HCEC 1CT (cell line): ENCODE measurements at regions not wholly inside any gene's neighbourhood (a gene's known extent, or its start where the extent isn't known, plus 50 kb on each side); places are given as distances from the start of the nearest gene placed in this dataset.
"Not testable (repeated sequence)": the region's sequence is repeated elsewhere in the genome, so short reads cannot be mapped to it uniquely, and the experiment has no call there.

ENCODE experiments used
- DNase-seq: peaks from one replicate; pipeline ENCODE4 v3.0.0-alpha.2; 2017

DNA sequence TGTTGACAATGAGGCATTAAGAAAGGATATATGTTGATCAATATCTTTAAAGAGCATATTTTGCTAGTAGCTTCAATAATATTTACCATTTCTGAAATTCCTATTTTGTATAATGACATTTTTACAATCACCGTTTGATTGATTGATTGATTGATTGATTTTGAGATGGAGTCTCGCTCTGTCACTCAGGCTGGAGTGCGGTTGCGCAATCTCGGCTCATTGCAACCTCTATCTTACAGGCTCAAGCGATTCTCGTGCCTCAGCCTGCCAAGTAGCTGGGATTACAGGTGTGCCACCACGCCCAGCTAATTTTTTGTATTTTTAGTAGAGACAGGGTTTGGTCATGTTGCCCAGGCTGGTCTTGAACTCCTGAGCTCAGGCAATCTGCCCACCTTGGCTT lies 150.9 kb upstream of the TEX13D start:
- not testable (repeated sequence) for DNase-seq

DNA sequence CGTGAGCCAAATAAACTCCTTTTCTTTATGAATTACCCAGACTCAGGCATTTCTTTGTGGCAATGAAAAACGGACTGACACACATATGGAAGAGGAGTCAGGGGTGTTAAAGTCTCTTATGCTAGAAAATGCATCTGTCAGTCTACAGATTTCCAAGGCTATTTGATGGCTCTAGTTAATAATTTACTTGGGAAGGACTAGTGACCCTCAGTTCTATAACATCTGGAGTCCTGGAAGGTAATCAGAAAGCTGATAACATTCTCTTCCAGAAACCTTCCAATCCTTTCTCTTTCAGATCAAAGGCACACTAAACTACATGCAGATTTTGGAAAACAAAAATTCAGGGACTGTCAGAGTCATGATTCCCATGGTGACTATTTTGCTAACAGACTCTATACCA lies 142.0 kb upstream of the TEX13D start:
- no peak for DNase-seq

DNA sequence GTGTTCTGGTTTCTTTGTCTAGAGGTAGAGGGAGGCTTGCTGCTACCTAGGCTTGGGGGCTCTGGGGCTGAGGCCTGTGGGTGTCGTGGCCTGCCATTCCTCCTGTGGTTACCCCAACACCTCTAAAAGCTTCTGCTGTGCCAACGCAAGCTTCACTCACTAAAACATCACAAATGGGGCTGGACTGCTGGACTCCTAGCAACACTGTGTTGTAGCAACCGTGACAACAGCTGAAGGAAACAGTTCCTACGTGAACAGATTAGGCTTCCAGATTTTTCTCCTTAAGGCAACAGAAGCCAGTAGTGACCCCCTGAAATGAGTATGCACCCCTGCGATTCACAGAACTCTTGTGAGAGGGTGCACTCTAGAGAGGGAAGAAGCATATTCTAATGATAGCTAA lies 138.3 kb upstream of the TEX13D start:
- no peak for DNase-seq

DNA sequence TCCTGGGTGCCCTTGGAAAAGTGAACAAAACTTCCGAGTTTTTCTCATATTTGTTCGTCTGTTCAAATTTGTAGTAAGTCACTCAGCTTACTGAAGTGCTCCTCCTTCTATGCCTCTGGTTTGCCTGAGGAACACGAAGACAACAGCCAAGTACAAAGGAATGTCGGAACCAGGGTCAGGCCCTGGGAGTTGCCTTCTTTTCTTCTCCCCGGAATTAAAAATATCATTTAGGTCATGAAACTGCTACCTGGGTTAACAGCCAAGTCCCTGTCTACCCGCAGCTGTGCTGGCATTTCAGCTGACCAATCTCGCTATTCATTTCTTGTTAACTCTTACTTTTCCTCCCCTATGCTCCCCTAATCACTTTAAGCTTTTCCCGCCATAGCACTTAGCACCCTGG lies 137.6 kb upstream of the TEX13D start:
- no peak for DNase-seq

DNA sequence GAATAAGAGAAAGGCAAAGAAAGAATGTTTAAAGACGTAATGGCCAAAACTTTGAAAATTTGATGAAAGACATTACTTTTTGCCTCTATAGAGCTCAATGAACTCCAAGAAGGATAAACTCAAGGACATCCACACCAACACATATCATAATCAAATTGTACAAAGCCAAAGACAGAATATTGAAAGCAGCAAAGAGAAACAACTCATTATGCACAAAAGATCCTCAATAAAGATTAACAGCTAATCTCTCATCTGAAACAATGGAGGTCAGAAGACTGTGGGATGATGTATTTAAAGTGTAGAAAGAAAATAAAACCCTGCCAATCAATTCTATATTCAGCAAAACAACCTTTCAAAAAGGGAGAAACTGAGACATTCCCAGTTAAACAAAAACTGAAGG lies 129.1 kb upstream of the TEX13D start:
- no peak for DNase-seq

DNA sequence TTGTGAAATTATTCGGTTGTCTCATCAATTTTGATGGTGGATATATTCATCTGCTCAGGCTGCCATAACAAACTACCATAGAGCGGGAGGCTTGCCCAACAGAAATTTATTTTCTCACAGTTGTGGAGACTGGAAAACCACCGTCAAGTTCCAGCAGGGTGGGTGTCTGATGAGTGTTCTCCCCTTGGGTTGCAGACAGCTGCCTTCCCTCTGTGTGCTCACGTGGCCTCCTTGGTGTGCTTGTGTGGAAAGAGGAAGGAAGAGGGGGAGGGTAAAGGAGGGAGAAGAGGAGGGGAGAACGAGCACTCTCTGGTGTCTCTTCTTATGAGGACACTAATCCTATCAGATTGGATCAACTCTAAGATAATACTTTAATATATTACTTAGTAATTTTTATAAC lies 123.8 kb upstream of the TEX13D start:
- DNase-seq, result no peak

DNA sequence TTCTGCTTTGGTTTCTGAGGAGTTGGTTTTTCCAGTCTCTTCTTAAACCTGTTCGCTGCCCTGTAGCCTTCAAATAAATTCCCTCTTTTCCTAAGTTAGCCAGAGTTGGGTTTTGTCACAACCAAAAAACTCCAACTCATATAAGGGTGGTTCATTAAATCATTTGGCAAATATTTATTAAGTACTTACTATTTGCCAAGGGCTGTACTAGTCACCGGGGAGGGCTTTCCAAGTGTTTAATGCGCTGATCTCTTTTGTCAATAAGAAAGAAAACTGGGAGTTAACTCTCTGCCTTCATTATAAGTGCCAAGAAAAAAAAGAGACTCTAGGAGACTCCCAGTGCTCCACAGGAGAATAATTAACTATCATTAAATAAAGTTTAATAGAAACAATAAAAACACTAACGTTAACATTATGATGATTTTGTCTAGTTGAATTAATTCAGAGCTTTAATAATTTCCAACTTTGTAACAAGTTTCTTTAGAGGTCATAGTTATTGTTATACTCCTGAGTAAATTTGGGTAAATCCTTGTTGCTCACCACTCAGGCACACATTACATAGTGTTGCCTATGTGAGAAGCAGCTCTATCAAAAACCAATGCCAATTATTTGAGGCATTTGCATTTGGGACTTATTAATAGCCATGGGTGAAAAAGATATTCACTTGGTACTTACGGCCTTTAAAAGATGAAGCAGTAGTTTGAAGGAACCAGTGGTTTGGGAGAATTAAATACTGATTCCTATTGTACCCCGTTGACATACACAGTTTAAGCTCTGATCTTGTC lies 122.5 kb upstream of the TEX13D start:
- no peak for DNase-seq

DNA sequence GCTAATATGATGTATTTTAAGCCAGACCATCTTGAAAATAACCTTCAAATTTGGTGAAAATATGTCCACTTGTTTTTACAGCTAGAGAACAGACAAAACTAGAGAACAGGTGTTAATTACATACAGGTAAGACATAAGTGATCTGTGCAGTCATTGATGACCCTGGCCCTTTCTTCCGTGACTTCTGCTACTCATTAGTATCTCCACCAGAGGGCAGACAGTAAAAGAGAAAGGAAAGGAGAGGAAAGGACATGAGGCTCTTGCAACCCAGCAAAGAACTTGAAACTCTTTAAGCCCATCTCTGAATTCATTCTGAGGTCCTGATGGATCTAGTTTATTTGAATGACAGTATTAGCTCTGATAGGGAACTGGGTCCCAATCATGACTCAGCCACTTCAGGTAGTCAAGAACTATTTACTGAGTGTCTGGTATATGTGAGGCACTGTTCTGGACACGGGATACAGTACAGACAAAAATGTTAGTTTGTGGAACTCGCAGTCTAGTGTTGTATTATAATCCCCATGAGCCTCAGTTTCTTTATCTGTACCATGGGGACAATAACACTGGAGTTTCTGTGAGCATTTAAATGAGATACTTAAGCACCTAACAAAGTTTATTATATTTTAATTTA lies 121.0 kb upstream of the TEX13D start:
- DNase-seq, result peak; percentile 2

DNA sequence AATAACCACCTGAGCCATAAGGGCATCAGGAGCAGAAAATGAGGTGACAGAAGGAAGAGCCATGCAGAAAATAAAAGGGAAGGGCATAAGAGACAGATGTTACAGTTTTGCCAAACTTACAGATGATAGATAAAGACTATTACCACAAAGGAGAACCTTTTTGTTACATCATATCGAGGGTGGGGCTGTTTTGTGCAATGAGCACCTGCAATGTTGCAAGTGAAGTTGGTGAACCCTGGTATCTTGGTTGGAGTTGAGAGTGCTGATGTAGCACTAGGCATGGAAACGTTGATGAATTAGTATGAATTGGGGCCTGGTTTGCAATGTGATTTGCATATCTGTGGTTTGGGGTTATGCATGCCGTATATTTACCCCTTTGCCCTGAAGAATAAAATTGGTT lies 119.8 kb upstream of the TEX13D start:
- DNase-seq, result no peak

DNA sequence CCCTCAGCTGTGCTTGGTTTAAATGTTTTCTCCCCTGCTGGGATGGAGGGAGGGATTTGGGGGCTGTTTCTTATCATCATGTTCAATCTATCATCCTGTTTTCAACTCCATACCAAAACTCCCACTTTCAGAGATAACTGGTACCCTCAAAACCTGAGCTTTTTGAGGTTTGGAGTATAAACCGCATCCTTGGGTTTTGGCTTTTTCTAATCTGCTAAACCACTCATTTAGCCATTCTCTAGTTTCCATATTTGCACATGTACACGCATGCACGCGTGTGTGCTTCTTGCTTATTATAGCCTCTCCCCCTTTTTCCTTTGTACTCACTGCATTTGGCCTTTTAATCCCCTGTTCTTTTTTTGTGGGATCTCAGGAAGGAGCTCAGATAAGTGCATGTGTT lies 116.7 kb upstream of the TEX13D start:
- DNase-seq, result no peak

DNA sequence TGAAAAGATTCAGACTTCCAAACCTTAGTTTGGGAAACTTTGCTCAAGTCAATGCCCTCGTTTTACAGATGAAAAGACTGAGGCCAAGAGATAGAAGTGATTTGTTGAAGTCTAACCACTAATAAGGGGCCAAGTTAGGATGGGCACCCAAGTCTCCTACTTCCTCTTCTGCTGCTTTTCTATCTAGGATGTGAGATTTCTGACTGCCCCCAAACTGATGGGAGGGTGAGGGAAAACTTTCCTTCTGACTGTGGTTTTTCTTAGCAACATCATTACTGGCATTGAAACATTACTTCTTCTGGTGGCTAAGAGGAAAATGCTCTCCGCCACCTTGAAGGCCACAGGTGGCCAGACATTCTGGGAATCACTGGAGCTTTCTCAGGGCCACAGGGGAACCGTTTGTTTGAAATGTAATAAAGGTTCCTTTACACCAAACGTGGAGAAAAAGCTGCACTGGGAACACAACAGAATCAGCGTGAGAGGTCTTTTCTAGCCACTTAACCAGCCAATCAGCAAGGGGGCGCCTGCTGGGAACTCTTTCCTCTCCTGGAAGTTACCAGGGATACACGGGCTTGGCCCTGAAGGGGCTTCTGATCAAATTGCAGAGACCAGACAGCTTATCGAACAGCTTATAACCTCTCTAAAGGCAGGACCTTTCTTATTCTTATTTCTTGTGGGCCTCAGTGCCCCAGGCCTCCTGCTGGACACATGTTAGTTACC lies 115.9 kb upstream of the TEX13D start:
- DNase-seq, result no peak

DNA sequence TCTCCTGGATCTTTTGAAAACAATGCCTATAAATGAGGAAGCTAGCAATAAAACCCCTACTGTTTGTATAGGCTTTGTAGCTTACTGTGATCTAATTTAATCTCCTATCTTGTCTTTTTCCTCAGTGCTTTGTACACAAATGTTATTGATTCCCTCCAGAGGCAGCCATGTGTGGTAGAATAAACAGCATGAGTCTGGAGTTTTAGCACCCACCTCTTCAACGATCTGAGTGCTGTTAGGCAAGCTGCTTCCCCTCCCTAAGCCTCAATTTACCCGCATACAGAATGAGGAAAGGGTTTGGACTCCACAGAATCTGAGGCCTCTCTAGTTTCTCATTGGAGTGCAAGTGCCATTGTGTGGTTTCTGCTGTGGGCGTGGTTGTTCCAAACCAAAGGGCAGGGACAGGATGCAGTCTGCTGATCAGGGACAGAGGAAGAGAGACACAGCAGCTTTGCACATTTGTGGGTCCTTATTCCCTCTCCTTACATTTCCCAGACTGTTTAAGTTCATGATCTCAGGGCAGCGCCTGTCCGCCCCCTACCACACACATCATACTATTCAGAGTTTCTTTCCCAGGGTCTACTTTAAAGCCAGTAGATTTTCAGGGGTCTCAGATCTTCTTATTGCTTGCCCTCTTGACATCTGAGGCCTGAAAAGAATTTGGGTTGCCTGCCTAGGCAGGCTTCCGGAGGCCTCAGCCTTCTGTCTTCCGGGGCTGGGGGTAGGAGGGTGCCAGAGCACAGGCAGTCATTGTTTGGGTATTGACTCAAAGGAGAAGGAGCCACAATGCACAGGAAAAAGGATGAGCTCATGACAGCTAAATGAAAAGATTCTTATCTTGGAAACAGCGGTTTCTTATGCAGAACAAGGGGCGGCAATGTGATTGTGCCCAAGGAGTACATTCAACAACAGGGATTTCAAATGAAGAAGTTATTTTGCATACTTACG lies 114.9 kb upstream of the TEX13D start:
- DNase-seq, result no peak

DNA sequence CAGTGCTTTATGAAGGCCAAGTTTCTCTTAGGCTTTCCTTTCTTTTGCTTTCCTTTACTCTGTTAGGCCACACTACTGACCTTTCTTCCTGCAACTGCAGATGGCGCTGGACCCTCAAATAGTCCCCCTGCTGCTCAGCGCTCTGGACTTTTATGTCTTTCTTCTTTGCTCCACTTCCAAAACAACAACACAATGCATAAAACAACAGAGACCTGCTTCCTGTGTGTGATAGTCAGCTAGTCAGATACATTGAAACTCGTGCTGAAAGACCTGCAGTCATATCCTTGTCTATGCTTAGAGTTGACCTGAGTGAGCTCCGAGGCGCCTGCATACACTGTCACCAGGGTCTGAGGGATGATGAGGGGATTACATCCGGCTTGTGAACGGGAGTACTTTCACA lies 108.9 kb upstream of the TEX13D start:
- DNase-seq, result no peak

DNA sequence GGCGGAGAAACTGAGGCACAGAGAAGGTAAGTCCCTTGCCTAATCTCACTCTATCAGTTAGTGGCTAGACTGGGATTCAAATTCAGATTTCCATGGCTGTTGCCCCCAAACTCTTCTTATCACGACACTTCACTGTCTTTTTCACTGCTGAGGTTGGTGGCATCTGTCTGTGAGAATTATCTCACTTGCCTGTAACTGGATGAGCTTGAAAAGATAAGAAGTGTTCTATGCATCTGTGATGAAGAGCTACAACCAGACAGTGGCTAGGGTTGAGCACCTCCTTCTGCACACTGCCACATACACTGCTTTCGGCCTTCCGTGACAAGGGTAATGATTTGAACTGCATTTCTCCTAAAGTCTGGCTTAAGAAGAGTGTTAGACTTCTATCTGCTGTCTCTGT lies 107.9 kb upstream of the TEX13D start:
- DNase-seq, result no peak

DNA sequence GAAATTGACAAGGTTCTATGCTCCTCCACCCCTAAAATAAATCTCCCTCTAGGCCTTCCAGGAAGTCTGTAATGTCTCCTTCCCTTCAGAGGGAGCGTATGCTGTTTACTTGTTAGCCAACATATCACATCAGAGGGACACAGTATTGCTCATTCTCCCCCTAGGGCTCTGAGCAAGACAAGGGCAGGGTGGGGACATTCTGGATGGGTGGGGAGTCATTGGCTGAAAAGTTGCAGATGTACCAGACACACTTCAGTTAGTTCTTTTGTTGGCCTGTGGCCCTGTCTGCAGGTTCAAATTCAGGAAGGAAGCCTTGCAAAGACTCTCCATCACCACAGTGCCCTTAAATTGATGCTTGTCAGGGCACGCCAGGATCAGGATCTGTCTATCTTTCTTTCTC lies 106.3 kb upstream of the TEX13D start:
- DNase-seq, result no peak

DNA sequence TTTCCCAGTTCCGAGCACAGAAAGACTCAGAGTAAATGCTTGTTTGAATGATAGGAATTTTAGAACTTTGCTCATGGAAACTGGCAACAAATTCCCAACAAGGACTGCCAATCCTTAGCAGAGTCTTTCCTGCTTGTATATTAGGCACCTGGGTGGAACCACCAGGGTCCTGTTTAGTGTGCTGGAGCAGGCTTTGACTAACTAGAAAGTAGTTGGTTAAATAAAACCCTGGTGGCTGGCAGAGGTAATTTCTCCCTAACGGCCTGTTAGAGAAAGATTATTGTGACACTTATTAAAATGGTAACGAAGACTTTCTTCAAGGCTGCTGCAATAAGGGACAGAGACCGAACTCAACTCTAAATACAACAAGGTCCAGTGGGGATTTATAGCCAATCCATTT lies 103.6 kb upstream of the TEX13D start:
- no peak for DNase-seq

DNA sequence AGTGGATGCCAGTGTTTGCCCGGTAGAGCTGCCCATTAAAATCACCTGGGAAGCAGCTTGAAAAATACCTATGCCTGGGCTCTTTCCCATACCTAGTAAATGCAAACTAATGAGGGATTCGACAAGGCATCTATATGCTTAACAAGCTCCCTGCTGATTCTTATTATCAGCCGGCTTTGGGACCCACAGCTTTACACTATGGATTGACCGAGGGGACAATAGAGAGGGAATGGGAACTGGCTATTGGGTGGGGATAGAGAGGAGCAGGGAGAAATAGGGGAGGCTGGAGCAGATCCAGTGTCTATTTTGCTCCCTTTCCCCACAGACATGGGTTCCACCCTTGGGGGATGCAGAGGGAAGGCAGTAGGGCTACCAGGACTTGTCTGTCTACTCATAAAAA lies 103.1 kb upstream of the TEX13D start:
- DNase-seq, result no peak

DNA sequence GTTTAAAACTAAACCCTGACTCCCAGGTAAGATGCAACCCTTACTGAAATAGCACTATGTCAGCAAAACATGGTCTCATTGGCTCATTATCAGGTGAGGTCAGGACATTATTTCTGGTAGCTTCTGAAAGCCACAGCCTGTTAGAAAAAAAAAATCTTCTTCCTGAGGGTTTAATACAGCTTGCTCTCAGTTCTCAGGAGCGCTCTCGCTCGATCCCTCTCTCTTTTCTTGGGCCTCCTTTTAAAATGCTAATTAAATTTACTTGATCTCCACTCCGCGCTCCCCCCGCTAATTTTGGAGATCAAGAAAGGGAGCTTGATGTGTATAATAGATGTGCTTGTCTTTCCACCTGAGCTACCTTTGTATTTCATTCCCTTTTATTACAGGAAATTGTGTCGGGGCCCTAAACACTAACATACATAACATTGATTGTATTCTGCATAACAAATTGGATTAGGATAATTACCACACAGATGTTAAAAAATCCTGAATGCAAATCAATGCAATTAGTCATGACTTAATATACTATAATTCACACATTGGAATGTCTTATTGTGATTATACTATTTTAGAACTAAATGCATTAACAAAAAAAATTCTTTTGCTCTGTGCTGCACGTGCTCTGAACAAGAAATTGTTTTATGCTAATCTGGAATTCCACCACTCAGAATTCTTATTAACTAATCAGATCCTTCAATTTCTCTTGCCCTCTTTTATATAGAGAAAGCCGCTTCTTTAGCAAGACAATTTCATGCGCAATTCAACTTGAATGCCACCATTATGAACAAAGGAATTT lies 101.6 kb upstream of the TEX13D start:
- no peak for DNase-seq

DNA sequence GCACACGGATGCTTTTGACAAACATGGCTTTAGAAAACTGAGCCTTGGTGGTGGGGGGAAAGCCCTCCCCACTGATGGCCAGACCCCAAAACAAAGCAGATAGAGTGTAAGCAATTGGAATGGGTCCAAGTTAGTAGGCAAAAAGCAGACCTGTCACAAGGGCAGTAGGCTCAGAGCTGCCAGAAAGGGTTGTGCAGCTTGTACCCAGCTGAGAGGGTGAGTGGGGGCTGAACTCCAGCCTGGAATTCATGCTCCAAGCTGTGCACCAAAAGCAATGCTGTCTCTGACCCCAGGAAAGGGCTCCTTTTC lies 101.1 kb upstream of the TEX13D start:
- DNase-seq, result no peak

DNA sequence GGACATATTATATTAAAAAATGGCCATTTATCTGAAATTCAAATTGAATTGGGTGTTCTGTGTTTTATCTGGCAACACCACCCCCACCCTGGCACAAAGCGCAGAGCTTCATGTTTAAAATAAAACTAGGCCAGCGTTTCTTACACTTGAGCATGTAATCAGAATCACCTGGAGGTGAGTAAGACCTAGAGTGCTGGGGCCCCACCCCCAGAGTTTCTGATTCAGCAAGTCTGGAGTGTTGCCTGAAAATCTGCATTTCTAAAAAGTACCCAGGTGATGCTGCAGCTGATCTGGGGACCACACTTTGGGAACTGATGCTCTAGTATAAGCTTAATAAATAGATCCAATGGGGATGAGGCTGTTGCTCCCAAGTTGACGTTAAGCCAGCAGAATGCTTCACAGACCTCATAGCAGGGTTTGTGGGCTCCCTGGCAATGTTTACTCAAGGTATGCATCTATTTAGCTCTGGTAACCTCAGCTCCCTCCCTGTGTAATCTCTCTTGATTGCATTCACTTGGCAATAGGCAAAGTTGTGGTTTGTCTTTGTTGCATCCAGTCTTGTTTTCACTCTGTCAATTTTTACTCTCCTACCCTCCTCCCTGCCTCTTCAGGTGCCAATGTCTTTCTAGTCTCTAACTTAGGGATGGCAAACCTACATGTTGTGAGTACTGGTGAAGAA lies 99.8 kb upstream of the TEX13D start:
- DNase-seq, result no peak

DNA sequence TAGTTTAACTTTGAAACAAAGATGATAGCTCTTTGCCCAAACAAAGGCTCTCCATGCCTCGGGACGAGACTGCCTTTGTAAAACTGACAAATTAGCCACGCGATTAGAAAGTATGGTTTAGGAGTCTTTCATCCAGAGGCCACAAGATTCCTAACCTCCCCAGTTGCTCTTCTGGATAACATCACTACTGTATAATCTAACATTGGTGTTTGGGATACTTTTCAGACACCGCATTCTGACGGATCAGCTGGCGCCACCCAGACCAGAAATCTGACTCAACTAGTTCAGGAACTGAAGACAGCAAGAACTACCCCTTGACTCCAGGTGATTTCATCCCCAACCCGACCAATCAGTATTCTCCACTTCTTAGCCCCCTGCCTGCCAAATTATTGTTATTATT lies 98.1 kb upstream of the TEX13D start:
- DNase-seq, result no peak

DNA sequence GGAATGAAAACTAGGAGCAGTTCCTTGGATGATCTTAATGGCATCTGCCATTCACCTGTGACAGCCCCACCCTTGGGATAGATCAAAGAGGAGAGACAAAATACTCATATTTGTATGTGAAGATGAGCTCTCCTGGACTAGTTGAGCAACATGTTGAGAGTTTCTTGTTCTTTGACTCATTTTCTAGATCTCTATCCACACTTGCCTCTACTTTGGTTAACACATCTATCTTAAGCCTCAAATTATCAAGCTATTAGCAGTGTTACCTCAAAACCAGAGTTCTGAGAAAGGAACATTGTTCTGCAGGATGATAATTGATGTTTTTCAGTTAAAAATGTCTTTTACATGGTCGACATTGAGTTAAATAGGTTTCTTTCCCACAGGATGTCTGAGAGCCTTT lies 94.2 kb upstream of the TEX13D start:
- DNase-seq, result no peak
